GF-D8 (cell line): ENCODE measurements at regions not wholly inside any gene's neighbourhood (a gene's known extent, or its start where the extent isn't known, plus 50 kb on each side); places are given as distances from the start of the nearest gene placed in this dataset.
"Not testable (repeated sequence)": the region's sequence is repeated elsewhere in the genome, so short reads cannot be mapped to it uniquely, and the experiment has no call there.

Experiments
- DNase-seq: peaks from one replicate; lab custom pipeline; 2025; lab: John Stamatoyannopoulos, UW

DNA sequence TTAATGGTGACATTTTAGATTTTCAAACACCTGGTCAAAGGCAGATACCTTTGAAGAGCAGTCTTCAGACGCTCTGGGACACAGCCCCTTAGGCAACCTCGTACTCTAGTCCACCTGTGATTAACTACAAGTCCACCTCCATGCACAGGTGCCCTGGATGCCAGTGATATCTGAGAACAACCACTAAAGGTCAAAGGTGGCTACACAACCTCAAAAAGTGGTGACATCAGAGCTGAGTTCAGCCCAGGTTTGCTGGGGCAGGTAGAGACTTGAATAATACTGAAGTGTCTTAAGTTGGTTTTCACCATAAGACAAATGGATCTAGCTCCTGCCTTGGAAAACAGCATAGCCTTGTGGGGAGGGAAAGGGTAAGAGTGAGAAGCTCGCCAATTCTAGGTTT lies 143.4 kb upstream of the ADO start:
- DNase-seq, result no peak

DNA sequence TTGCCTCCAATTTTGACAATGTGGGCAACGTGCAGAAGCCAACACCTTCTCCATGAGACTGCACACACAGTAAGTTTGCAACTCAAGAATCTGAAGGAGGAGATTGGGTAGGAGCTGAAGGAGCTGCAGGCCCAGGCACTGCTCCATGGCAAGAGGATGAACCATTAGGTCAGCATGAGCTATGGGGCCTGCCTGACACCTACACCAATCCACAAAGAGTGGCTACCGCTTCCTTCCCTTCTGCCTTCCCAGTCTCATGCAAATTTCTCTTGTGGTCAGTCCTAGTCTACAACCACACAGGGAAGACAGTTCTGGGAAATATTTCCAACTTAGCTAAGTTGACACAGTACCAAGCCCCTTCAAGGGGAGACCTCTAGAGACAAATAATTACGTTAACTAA lies 142.0 kb upstream of the ADO start:
- no peak for DNase-seq

DNA sequence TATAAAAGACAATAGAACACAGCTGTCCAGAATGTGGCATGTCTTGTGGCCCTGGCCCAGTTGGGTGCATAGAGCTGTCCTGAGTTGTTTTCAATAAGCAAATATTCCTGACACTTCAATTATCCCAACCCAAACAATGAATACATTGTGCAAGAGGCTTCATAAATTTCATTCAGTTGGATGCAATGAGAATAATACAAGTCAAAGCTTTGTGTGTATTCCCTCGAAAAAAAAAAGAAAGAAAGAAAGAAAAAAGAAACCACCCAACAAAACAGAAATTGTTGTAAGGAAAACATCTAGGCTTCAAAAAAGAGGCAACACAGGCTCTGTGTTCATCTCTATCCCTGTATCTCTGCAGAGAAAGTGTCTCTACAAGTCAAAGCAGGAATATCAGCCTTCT lies 138.7 kb upstream of the ADO start:
- DNase-seq, result no peak

GRCh38 chr10:62666275-62666674 lies 138.2 kb upstream of the ADO start:
- no peak for DNase-seq

DNA sequence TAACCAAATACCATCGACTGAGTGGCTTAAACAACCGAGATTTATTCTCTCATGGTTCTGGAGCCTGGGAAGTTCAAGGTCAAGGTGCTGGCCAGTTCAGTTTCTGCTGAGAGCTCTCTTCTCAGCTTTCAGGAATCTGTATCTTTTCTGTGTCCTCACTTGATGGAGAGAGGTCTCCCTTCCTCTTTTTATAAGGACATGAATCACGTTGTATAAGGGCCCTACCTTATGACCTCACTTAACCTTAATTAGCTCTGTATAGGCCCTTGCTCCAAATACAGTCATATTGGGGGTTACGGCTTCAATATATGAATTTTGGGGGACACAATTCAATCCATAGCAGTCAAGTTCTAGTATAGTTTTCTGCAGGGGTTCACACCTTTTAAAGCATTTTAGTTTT lies 135.2 kb upstream of the ADO start:
- DNase-seq, result no peak

- DNase-seq, result no peak
Measured at GRCh38 chr10:62671104-62671503, 133.4 kb upstream of the ADO start.

DNA sequence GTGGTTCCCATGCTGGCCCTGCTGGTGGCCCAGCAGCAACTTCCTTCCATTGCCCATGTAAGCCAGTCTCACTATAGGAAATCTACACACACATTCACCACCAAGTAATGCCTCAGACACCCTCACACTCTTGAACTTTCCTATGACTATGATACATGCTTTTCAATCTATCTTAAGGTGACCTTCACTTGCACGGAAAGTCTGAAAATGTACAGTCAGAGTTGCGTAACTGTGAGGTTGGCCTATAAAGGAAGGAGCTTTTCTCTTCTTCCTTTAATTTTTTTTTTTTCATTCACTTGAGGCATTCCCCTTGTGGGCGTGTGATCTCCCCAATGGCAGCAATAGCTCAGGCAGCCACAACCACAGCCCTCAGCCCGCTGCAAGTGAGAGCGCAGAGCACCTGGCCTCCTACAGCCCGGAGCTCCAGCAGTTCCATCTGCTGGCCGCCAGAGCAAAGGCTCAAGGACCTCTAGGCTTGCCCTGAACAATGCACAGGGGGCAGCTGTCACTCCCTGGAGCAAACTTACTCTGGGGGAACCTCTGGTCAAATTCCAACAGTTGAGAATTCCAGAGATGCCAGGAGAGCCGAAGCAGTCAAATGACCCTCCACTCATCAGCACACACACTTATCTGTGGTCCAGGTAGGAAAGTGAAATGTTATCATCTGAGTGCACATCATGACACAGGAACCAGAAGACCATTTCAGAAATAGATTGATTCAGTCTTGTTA lies 123.1 kb upstream of the ADO start:
- peak; percentile 30 for DNase-seq

GRCh38 chr10:62684911-62685310 lies 119.6 kb upstream of the ADO start:
- no peak for DNase-seq

GRCh38 chr10:62687230-62687748 lies 117.2 kb upstream of the ADO start:
- DNase-seq, result no peak

DNA sequence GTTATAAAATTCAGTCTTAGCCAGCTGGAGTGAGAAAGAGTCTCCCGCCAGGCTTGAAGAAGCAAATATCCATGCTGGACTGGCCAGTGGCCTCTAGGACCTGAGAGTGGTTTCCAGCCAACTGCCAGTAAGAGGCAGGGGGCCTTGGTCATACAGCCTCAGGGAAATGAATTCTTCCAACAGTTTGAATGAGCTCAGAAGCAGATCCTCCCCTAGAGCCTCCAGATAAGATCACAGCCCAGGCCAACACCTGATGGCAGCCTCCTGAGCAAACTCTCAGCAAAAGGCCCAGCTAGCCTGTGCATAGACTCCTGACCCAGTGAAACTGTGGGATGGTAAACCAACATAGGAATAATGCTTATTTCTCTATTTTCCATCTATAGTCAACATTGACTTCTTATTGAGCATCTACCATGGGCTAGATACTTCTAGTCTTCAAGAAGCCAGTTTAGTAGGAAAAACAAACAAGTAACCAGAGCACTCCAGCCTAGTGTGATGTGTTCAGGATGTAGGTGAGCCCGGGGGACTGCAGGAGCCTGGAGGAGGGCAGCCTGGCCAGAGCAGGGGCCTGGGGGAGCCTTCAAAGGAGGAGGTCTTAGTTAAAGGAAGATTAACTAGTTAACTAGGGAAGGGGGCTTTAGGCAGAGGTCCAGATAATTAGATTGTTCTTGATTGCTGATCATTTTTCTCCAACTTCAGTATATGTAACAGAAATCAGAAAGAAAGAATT lies 115.4 kb upstream of the ADO start:
- DNase-seq, result no peak

DNA sequence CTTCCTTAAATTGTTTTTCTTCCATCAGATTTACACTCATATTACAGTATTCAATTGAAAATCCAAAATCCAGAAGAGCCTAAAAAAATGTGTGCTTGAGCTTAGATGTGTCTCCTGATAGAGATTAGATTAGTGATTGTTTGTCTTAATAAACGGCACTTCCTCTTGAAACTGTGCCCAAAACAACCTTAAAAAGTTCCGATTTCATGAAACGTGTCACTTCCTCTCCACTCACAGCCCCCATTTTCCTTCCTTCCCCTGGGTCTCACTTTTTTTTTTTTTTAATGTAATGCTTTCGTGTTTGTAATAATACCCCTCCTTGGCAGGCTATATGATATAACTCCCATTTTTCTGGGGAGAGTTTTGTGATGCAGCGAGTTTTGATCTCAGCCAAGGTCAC lies 114.8 kb upstream of the ADO start:
- DNase-seq, result no peak

- no peak for DNase-seq
Measured at GRCh38 chr10:62690703-62691102, 113.8 kb upstream of the ADO start.

GRCh38 chr10:62691336-62691735 lies 113.2 kb upstream of the ADO start:
- DNase-seq, result no peak

DNA sequence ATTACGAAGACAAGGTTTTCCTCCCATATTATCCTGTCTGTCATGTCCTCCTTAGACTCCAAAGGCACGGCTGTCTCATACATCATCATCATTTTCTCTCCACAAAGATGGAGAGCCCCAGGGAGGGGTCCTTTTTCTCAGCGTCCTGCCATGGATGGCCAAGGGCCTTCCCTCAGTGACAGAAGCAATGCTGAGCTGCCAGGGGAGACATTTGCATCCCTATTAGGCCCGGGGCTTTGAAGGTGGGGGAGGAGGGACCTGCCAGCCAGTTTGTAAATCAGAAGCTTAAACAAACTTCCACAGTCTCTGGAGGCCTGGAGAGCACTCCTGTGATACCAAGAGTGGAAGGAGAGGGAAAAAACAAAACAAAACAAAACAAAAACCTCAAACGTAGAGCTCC lies 112.4 kb upstream of the ADO start:
- no peak for DNase-seq

- no peak for DNase-seq
Measured at GRCh38 chr10:62693306-62693705, 111.2 kb upstream of the ADO start.

GRCh38 chr10:62694537-62695126 lies 109.9 kb upstream of the ADO start:
- no peak for DNase-seq

DNA sequence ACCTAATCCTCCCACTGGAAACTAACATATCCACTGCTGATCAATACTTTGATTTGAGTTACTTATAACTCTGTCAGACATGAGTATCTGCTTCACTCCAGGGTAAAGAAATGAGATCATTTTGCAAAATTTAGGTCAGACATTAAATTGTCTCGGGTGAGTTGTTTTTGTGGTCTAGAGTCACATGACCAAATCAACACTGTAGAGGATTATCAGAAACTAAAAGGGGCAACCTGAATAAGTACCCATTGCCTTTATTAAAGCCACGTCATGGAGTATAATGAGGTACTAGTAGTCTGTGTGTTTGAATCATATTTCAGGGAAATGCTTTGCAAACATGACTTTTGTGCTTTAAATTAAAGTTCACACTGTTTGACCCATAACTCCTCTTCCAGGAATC lies 107.7 kb upstream of the ADO start:
- DNase-seq, result no peak

GRCh38 chr10:62699148-62699547 lies 105.4 kb upstream of the ADO start:
- DNase-seq, result no peak

GRCh38 chr10:62704121-62704520 lies 100.4 kb upstream of the ADO start:
- DNase-seq, result not testable (repeated sequence)

DNA sequence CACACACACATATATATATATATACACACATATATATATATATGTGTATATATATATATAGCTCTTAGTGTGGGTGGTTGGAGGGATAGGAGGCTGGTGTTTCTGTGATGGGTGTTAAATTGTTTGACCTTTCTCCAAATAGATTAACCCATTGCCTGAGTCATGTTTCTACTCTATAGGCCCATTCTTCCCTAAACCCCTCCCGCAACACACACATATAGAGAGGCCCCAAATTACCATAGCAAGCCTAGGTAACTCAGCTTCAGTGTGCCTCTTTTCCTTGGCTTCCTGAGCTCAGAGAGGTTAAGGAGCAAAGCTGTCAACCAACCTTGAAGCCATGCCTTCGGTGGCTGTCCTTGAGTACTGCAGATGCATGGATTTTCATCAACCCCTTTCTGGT lies 98.7 kb upstream of the ADO start:
- no peak for DNase-seq

- DNase-seq, result no peak
Measured at GRCh38 chr10:62707810-62708209, 96.7 kb upstream of the ADO start.

GRCh38 chr10:62708569-62708968 lies 96.0 kb upstream of the ADO start:
- no peak for DNase-seq

- DNase-seq, result no peak
Measured at GRCh38 chr10:62709200-62709599, 95.3 kb upstream of the ADO start.
